ENCODE measurements at regions not wholly inside any gene's neighbourhood (a gene's known extent, or its start where the extent isn't known, plus 50 kb on each side); places are given as distances from the start of the nearest gene placed in this dataset.

DNA sequence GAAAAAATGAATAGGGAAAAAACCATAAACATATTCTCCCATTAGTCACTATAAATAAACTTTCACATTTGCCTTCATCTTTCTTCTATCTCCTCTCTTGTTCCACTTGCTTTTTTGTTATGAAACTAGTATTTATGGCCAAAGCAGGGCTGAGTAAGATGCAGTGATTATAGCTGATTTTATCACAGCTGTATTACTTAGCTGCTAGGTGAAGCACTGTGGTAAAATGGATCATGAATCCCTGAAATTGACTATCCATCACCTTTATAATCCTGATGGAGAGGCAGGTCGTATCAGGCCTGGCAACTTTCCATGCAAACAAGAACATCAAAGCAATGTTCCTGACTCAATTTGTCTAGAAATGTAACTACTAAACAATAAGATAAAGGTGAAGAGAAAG is 471.6 kb downstream of the TUSC7 start:
- no peak for TF ChIP-seq ISL1 (CRISPR knock-in tag; IDR thresholded peaks at IDR 0.05)
- TF ChIP-seq SNAI2 (CRISPR knock-in tag; IDR thresholded peaks at IDR 0.05), result no peak
- no peak for TF ChIP-seq PATZ1 (CRISPR knock-in tag; IDR thresholded peaks at IDR 0.05; ENCODE audit: borderline replicate concordance)
- TF ChIP-seq CSDC2 (CRISPR knock-in tag; IDR thresholded peaks at IDR 0.05), result no peak
- no peak for TF ChIP-seq ZNF8 (CRISPR knock-in tag; IDR thresholded peaks at IDR 0.05)
- no peak for TF ChIP-seq RARB (CRISPR knock-in tag; IDR thresholded peaks at IDR 0.05)
- TF ChIP-seq ESRRG (CRISPR knock-in tag; IDR thresholded peaks at IDR 0.05), result no peak
- TF ChIP-seq ZFP30 (CRISPR knock-in tag; IDR thresholded peaks at IDR 0.05), result no peak
- no peak for TF ChIP-seq ZC3H10 (CRISPR knock-in tag; IDR thresholded peaks at IDR 0.05)
- no peak for TF ChIP-seq BACH2 (CRISPR knock-in tag; IDR thresholded peaks at IDR 0.05; ENCODE audit: borderline replicate concordance)
- TF ChIP-seq OSR1 (CRISPR knock-in tag; IDR thresholded peaks at IDR 0.05), result no peak

Data from SK-N-SH treated with all-trans-retinoic acid at 6 μM for 48 hours (cell line).